ENCODE measurements at regions not wholly inside any gene's neighbourhood (a gene's known extent, or its start where the extent isn't known, plus 50 kb on each side); places are given as distances from the start of the nearest gene placed in this dataset.

GRCh38 chr5:137560420-137560819, 61.3 kb upstream of the SPOCK1 start (continued):
- TF ChIP-seq ZNF462 (CRISPR knock-in tag; IDR thresholded peaks at IDR 0.05): no peak
- no peak for TF ChIP-seq STAT1 (IDR thresholded peaks at IDR 0.05; ENCODE audit: unreplicated experiment)
- no peak for TF ChIP-seq REST (IDR thresholded peaks at IDR 0.05; ENCODE audit: unreplicated experiment)
- no peak for TF ChIP-seq POLR2AphosphoS5 (IDR thresholded peaks at IDR 0.05; ENCODE audit: low read depth)
- TF ChIP-seq NANOG (IDR thresholded peaks at IDR 0.05; ENCODE audit: borderline replicate concordance): no peak
- no peak for TF ChIP-seq ETS1 (IDR thresholded peaks at IDR 0.05)
- no peak for TF ChIP-seq ZNF331 (CRISPR knock-in tag; IDR thresholded peaks at IDR 0.05; ENCODE audit: low read depth)
- TF ChIP-seq JUNB (IDR thresholded peaks at IDR 0.05; ENCODE audit: unreplicated experiment): no peak
- TF ChIP-seq CREB1 (CRISPR knock-in tag; IDR thresholded peaks at IDR 0.05; ENCODE audit: low read depth): no peak
